WTC11 (cell line): ENCODE measurements at regions not wholly inside any gene's neighbourhood (a gene's known extent, or its start where the extent isn't known, plus 50 kb on each side); places are given as distances from the start of the nearest gene placed in this dataset.
A peak's percentile ranks its signal among the peaks of the same experiment; 100 is the strongest.

Source experiments
- ATAC-seq: fragments of 200-7000 bp; cut with Tn5 transposase; 2 replicates; pipeline ENCODE4 v1.10.0; 2021; ENCODE audit warnings: mild to moderate bottlenecking, moderate library complexity
- CTCF ChIA-PET: fragments of 300-600 bp; sonication (Branson Sonifier 250); formaldehyde crosslinking; loops from one replicate; lab custom pipeline; 2021; ENCODE audit warnings: antibody characterized with exemption; lab: Charles Lee
- POLR2A ChIA-PET: fragments of 350-600 bp; sonication (Branson Sonifier 250); formaldehyde crosslinking; loops from one replicate; lab custom pipeline; 2021; ENCODE audit warnings: antibody characterized with exemption; lab: Charles Lee
- DNase-seq: peaks from one replicate; pipeline ENCODE4 v3.0.0; 2021; ENCODE audit warnings: low spot score
- H3K27ac Mint-ChIP-seq: 2 replicates; pipeline ENCODE4 v1.8.0; 2021; ENCODE audit warnings: mixed read lengths
- H3K27me3 Mint-ChIP-seq: 2 replicates; pipeline ENCODE4 v1.8.0; 2021; ENCODE audit warnings: low read depth, mild to moderate bottlenecking, moderate library complexity, mixed read lengths
- H3K36me3 Mint-ChIP-seq: 2 replicates; pipeline ENCODE4 v1.8.0; 2021; ENCODE audit warnings: mixed read lengths
- H3K4me1 Mint-ChIP-seq: 2 replicates; pipeline ENCODE4 v1.8.0; 2022; ENCODE audit warnings: mixed read lengths
- H3K4me3 Mint-ChIP-seq: 2 replicates; pipeline ENCODE4 v1.8.0; 2021; ENCODE audit warnings: mild to moderate bottlenecking, moderate library complexity, mixed read lengths
- H3K9me3 Mint-ChIP-seq: 2 replicates; pipeline ENCODE4 v1.8.0; 2021; ENCODE audit warnings: mixed read lengths
- FOXP1 ChIP-seq: sonication (generic); formaldehyde crosslinking; IDR thresholded peaks from 2 replicates; pipeline ENCODE4 v1.8.0; 2022; ENCODE audit warnings: missing genetic modification reagents, mild to moderate bottlenecking, moderate library complexity, borderline replicate concordance
- GABPB1 ChIP-seq: sonication (generic); formaldehyde crosslinking; IDR thresholded peaks from 2 replicates; pipeline ENCODE4 v1.8.1; 2023; ENCODE audit warnings: mild to moderate bottlenecking, missing genetic modification reagents
- NR2C2 ChIP-seq: sonication (generic); formaldehyde crosslinking; IDR thresholded peaks from 2 replicates; pipeline ENCODE4 v1.8.0; 2022; ENCODE audit warnings: mild to moderate bottlenecking, missing genetic modification reagents
- OVOL2 ChIP-seq: fragments of 250-450 bp; sonication (Bioruptor Pico); IDR thresholded peaks from 2 replicates; pipeline ENCODE4 v1.9.0; 2021; ENCODE audit warnings: mild to moderate bottlenecking, borderline replicate concordance
- ZBTB21 ChIP-seq: sonication (generic); formaldehyde crosslinking; IDR thresholded peaks from 2 replicates; pipeline ENCODE4 v1.8.1; 2023; ENCODE audit warnings: mild to moderate bottlenecking, missing genetic modification reagents, borderline replicate concordance
- ZNF121 ChIP-seq: sonication (generic); formaldehyde crosslinking; IDR thresholded peaks from 2 replicates; pipeline ENCODE4 v1.8.0; 2023; ENCODE audit warnings: missing genetic modification reagents
- ZNF138 ChIP-seq: sonication (generic); formaldehyde crosslinking; conservative IDR thresholded peaks from 2 replicates; pipeline ENCODE4 v1.8.1; 2022; ENCODE audit warnings: mild to moderate bottlenecking, moderate library complexity, missing genetic modification reagents
- ZNF232 ChIP-seq: sonication (generic); formaldehyde crosslinking; IDR thresholded peaks from 2 replicates; pipeline ENCODE4 v1.8.0; 2022; ENCODE audit warnings: mild to moderate bottlenecking, missing genetic modification reagents
- ZNF423 ChIP-seq: fragments of 250-450 bp; sonication (Bioruptor Pico); IDR thresholded peaks from 2 replicates; pipeline ENCODE4 v2.1.2; 2022; ENCODE audit warnings: mild to moderate bottlenecking, moderate library complexity
- TF ChIP-seq, protein P1 (sequence below): sonication (generic); formaldehyde crosslinking; IDR thresholded peaks from 2 replicates; pipeline ENCODE4 v1.8.1; 2022; ENCODE audit warnings: low read depth, mild to moderate bottlenecking, moderate library complexity, missing genetic modification reagents, borderline replicate concordance
- TF ChIP-seq, protein P2 (sequence below): sonication (generic); formaldehyde crosslinking; IDR thresholded peaks from 2 replicates; pipeline ENCODE4 v1.8.1; 2022; ENCODE audit warnings: mild to moderate bottlenecking, moderate library complexity, missing genetic modification reagents
- TF ChIP-seq, protein P3 (sequence below): sonication (generic); formaldehyde crosslinking; IDR thresholded peaks from 2 replicates; pipeline ENCODE4 v1.8.1; 2022; ENCODE audit warnings: mild to moderate bottlenecking, missing genetic modification reagents, moderate library complexity, borderline replicate concordance
- TF ChIP-seq, protein P4 (sequence below): sonication (generic); formaldehyde crosslinking; IDR thresholded peaks from 2 replicates; pipeline ENCODE4 v1.8.0; 2022; ENCODE audit warnings: mild to moderate bottlenecking, missing genetic modification reagents
- TF ChIP-seq, protein P5 (sequence below): sonication (generic); formaldehyde crosslinking; IDR thresholded peaks from 2 replicates; pipeline ENCODE4 v1.8.1; 2023; ENCODE audit warnings: mild to moderate bottlenecking, missing genetic modification reagents
- TF ChIP-seq, protein P6 (sequence below): fragments of 250-450 bp; sonication (Bioruptor Pico); IDR thresholded peaks from 2 replicates; pipeline ENCODE4 v1.9.0; 2021; ENCODE audit warnings: mild to moderate bottlenecking, borderline replicate concordance
- TF ChIP-seq, protein P7 (sequence below): sonication (generic); formaldehyde crosslinking; IDR thresholded peaks from 2 replicates; pipeline ENCODE4 v1.8.0; 2022; ENCODE audit warnings: mild to moderate bottlenecking, missing genetic modification reagents
- TF ChIP-seq, protein P8 (sequence below): sonication (generic); formaldehyde crosslinking; IDR thresholded peaks from 2 replicates; pipeline ENCODE4 v1.8.1; 2023; ENCODE audit warnings: mild to moderate bottlenecking, missing genetic modification reagents, moderate library complexity

DNA sequence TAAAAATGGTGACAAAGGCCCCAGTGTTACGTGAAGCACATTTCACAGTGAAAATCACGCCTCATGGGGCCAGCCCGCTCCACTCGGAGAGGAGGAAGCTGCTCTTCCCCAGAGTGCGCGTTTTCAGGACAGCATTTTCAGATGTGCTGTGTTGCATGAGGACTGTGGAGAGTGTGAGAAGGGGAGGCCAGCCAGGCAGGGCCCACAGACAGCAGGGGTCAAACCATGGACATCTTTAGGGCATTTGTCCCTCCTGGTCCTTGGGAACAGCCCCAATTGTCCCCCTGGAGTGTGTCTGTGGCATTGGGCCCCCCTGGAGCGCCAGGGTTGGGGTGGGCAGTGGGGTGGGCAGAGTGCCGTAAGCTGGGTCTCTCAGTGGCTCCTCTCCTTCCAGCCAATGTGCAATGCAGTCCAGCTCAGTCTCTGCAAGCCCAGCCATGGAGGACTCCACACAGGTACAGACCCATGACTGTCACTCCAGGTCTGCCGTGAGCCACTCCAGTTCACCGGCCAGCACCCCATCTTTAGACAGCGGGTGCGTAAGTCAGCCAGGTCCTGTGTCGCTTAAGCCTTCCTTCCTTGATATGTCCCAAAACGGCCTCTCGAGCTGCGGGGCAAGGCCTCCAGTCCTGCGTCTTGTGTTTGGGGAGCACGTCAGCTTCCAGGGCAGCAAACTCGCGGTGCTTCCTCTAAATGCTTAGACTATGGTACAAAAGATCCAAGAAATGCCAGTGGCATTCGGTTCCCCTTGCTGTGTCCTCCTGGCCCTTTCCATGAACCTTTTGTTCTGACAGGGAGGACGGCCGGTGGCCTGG lies 159.3 kb upstream of the AFDN start (continued):
- TF ChIP-seq, protein P1, sequence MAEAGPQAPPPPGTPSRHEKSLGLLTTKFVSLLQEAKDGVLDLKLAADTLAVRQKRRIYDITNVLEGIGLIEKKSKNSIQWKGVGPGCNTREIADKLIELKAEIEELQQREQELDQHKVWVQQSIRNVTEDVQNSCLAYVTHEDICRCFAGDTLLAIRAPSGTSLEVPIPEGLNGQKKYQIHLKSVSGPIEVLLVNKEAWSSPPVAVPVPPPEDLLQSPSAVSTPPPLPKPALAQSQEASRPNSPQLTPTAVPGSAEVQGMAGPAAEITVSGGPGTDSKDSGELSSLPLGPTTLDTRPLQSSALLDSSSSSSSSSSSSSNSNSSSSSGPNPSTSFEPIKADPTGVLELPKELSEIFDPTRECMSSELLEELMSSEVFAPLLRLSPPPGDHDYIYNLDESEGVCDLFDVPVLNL (CRISPR knock-in tag): no peak
- TF ChIP-seq OVOL2 (CRISPR knock-in tag) (no peak), GABPB1 (CRISPR knock-in tag) (no peak), ZBTB21 (CRISPR knock-in tag) (no peak), NR2C2 (CRISPR knock-in tag) (no peak), FOXP1 (no peak), ZNF232 (CRISPR knock-in tag) (no peak), ZNF423 (no peak), ZNF138 (no peak)
- TF ChIP-seq, protein P2, sequence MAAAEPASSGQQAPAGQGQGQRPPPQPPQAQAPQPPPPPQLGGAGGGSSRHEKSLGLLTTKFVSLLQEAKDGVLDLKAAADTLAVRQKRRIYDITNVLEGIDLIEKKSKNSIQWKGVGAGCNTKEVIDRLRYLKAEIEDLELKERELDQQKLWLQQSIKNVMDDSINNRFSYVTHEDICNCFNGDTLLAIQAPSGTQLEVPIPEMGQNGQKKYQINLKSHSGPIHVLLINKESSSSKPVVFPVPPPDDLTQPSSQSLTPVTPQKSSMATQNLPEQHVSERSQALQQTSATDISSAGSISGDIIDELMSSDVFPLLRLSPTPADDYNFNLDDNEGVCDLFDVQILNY: no peak
- TF ChIP-seq, protein P3, sequence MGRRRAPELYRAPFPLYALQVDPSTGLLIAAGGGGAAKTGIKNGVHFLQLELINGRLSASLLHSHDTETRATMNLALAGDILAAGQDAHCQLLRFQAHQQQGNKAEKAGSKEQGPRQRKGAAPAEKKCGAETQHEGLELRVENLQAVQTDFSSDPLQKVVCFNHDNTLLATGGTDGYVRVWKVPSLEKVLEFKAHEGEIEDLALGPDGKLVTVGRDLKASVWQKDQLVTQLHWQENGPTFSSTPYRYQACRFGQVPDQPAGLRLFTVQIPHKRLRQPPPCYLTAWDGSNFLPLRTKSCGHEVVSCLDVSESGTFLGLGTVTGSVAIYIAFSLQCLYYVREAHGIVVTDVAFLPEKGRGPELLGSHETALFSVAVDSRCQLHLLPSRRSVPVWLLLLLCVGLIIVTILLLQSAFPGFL (CRISPR knock-in tag): no peak
- TF ChIP-seq, protein P4, sequence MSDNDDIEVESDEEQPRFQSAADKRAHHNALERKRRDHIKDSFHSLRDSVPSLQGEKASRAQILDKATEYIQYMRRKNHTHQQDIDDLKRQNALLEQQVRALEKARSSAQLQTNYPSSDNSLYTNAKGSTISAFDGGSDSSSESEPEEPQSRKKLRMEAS (CRISPR knock-in tag): no peak

DNA sequence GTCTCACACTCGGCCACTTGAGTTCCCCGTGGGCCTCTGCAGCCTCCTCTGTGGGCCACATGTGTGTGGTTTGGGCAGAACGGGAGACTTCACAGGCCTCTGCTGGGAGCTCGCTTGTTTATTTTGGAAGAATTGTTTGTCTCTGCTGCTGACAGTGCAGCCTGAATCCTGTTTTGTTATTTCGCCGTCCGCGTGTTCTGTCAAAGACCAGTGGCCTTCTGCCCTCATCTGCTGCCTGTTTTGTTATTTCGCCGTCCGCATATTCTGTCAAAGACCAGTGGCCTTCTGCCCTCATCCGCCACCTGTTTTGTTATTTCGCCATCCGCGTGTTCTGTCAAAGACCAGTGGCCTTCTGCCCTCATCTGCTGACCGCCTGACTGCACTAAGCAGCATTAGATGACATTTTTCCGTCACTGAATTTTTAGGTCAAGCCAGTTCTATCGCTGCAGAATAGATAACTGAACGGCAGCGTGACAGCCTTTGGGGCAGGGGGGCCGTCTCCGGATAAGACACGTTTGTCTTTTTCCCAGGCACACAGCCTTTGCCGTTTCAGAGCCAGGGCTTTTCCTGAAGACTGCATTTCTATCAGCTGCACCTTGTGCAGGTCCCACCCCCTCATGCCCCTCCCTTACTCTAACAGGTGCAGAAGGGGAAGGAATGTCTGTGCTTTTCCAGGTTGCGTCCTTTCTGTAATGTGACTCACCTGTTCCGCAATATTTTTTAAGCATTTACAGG lies 158.5 kb upstream of the AFDN start:
- ATAC-seq: no peak
- no peak for DNase-seq
- POLR2A ChIA-PET: no interaction called here
- no peak overlapping the region for H3K27ac Mint-ChIP-seq
- peaks cover 7% of the 10 kb centered on the region; the same call in 1 of the 2 replicates for H3K4me1 Mint-ChIP-seq
- H3K4me3 Mint-ChIP-seq: no peak overlapping the region
- peaks cover 18% of the 10 kb centered on the region for H3K36me3 Mint-ChIP-seq
- TF ChIP-seq GABPB1 (CRISPR knock-in tag): peak; percentile 95
- TF ChIP-seq, protein P5, sequence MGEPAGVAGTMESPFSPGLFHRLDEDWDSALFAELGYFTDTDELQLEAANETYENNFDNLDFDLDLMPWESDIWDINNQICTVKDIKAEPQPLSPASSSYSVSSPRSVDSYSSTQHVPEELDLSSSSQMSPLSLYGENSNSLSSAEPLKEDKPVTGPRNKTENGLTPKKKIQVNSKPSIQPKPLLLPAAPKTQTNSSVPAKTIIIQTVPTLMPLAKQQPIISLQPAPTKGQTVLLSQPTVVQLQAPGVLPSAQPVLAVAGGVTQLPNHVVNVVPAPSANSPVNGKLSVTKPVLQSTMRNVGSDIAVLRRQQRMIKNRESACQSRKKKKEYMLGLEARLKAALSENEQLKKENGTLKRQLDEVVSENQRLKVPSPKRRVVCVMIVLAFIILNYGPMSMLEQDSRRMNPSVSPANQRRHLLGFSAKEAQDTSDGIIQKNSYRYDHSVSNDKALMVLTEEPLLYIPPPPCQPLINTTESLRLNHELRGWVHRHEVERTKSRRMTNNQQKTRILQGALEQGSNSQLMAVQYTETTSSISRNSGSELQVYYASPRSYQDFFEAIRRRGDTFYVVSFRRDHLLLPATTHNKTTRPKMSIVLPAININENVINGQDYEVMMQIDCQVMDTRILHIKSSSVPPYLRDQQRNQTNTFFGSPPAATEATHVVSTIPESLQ (CRISPR knock-in tag): no peak
- CTCF ChIA-PET: interaction anchor here (0.7 kb wide), 1 partner anchor 893 kb away, joined by 3 read pairs; no protein-coding TSS in a partner anchor
- peaks cover 18% of the 10 kb centered on the region for H3K9me3 Mint-ChIP-seq
- no peaks in the 10 kb centered on the region; the same call in 1 of the 2 replicates for H3K27me3 Mint-ChIP-seq

DNA sequence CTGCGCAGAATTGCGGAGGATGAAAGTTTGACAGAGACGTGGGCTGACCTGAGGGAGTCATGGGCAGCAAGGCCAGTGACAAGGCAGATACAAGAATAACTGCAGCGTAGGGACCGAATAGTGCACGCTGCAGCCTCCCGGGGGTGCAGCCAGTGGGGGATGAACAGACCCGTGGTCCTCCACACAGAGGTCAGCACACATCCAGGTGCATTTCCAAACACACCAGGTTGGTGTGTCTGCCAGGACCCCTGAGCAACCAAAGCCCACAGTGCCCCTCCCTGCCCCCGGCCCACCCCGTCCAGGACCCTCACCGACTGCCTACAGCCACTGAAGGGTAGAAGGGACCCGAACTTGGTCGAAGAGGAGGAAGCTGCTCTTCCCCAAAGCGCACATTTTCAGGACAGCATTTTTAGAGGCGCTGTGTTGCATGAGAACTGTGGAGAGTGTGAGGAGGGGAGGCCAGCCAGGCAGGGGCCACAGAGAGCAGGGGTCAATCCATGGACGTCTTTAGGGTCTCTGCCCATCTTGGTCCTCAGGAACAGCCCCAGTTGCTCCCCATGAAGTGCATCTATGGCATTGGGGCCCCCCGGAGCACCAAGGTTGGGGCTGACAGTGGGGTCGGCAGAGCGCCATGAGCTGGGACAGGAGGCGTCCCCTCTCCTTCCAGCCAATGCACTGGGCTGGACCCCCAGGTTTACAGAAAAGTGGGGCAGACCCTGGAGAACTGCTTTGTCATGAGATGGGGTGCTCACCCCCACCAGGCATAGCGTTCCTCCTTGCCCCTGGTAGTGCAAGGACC lies 157.8 kb upstream of the AFDN start:
- H3K4me1 Mint-ChIP-seq: peaks cover 7% of the 10 kb centered on the region; the same call in 1 of the 2 replicates
- H3K36me3 Mint-ChIP-seq: peaks cover 18% of the 10 kb centered on the region
- DNase-seq (no peak), ATAC-seq (no peak)
- no peaks in the 10 kb centered on the region; the same call in 1 of the 2 replicates for H3K27me3 Mint-ChIP-seq
- peaks cover 18% of the 10 kb centered on the region for H3K9me3 Mint-ChIP-seq
- ChIA-PET CTCF (no interaction called here), POLR2A (no interaction called here)
- no peak overlapping the region for H3K27ac Mint-ChIP-seq
- no peak overlapping the region for H3K4me3 Mint-ChIP-seq
- TF ChIP-seq, protein P6, sequence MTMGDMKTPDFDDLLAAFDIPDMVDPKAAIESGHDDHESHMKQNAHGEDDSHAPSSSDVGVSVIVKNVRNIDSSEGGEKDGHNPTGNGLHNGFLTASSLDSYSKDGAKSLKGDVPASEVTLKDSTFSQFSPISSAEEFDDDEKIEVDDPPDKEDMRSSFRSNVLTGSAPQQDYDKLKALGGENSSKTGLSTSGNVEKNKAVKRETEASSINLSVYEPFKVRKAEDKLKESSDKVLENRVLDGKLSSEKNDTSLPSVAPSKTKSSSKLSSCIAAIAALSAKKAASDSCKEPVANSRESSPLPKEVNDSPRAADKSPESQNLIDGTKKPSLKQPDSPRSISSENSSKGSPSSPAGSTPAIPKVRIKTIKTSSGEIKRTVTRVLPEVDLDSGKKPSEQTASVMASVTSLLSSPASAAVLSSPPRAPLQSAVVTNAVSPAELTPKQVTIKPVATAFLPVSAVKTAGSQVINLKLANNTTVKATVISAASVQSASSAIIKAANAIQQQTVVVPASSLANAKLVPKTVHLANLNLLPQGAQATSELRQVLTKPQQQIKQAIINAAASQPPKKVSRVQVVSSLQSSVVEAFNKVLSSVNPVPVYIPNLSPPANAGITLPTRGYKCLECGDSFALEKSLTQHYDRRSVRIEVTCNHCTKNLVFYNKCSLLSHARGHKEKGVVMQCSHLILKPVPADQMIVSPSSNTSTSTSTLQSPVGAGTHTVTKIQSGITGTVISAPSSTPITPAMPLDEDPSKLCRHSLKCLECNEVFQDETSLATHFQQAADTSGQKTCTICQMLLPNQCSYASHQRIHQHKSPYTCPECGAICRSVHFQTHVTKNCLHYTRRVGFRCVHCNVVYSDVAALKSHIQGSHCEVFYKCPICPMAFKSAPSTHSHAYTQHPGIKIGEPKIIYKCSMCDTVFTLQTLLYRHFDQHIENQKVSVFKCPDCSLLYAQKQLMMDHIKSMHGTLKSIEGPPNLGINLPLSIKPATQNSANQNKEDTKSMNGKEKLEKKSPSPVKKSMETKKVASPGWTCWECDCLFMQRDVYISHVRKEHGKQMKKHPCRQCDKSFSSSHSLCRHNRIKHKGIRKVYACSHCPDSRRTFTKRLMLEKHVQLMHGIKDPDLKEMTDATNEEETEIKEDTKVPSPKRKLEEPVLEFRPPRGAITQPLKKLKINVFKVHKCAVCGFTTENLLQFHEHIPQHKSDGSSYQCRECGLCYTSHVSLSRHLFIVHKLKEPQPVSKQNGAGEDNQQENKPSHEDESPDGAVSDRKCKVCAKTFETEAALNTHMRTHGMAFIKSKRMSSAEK (CRISPR knock-in tag): no peak
- TF ChIP-seq ZNF121 (CRISPR knock-in tag) (no peak), GABPB1 (CRISPR knock-in tag) (no peak), ZBTB21 (CRISPR knock-in tag) (no peak)
- TF ChIP-seq, protein P7, sequence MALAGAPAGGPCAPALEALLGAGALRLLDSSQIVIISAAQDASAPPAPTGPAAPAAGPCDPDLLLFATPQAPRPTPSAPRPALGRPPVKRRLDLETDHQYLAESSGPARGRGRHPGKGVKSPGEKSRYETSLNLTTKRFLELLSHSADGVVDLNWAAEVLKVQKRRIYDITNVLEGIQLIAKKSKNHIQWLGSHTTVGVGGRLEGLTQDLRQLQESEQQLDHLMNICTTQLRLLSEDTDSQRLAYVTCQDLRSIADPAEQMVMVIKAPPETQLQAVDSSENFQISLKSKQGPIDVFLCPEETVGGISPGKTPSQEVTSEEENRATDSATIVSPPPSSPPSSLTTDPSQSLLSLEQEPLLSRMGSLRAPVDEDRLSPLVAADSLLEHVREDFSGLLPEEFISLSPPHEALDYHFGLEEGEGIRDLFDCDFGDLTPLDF (CRISPR knock-in tag): no peak
- TF ChIP-seq, protein P8, sequence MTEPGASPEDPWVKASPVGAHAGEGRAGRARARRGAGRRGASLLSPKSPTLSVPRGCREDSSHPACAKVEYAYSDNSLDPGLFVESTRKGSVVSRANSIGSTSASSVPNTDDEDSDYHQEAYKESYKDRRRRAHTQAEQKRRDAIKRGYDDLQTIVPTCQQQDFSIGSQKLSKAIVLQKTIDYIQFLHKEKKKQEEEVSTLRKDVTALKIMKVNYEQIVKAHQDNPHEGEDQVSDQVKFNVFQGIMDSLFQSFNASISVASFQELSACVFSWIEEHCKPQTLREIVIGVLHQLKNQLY (CRISPR knock-in tag): no peak
